Colonic mucosa (tissue), 4 donors: ENCODE measurements at regions not wholly inside any gene's neighbourhood (a gene's known extent, or its start where the extent isn't known, plus 50 kb on each side); places are given as distances from the start of the nearest gene placed in this dataset.

Experiments
- DNase-seq: peaks from one replicate; pipeline ENCODE4 v3.0.0-alpha.2; 2020
- H3K27ac ChIP-seq: fragments of 200-600 bp; one replicate; pipeline ENCODE4 v1.8.0; 2021
- H3K27me3 ChIP-seq: fragments of 200-600 bp; one replicate; pipeline ENCODE4 v1.8.0; 2021
- H3K36me3 ChIP-seq: fragments of 200-600 bp; one replicate; pipeline ENCODE4 v1.8.0; 2021
- H3K4me1 ChIP-seq: fragments of 200-600 bp; one replicate; pipeline ENCODE4 v1.8.0; 2021; ENCODE audit warnings: mild to moderate bottlenecking
- H3K4me3 ChIP-seq: fragments of 200-600 bp; one replicate; pipeline ENCODE4 v1.8.0; 2021
- H3K9ac ChIP-seq, 2 donors: one replicate each; pipeline ENCODE4 v1.7.0; 2013; ENCODE audit warnings: control low read depth in 2 of 2, low read depth in 2 of 2, low read length in 2 of 2
- H3K9me3 ChIP-seq: fragments of 200-600 bp; one replicate; pipeline ENCODE4 v1.8.0; 2021
- CTCF ChIP-seq: fragments of 200-600 bp; IDR thresholded peaks from one replicate; pipeline ENCODE4 v1.8.0; 2022; ENCODE audit warnings: antibody characterized with exemption, mild to moderate bottlenecking
- intact Hi-C: fragments of 100-400 bp; cut with DNase I; formaldehyde crosslinking; loops from one replicate; pipeline ENCODE4 v1.14.1; 2022
- donor health status: healthy.
- donor health status: DM: no; HTN: no; CAD: no.
- donor health status: DM: no; HTN: no; CAD: no.

- no peak for DNase-seq
- Histone ChIP-seq H3K9me3 (no peaks in the 10 kb centered on the region), H3K9ac (no peak overlapping the region), H3K4me3 (no peak overlapping the region), H3K4me1 (no peaks in the 10 kb centered on the region), H3K27me3 (peaks cover 11% of the 10 kb centered on the region), H3K36me3 (no peaks in the 10 kb centered on the region), H3K27ac (no peak overlapping the region)
- no peak for TF ChIP-seq CTCF
- intact Hi-C loops = no loop called here
Observed at GRCh38 chr11:43556612-43557375, 123.7 kb upstream of the HSD17B12 start.

- TF ChIP-seq CTCF = no peak
- Histone ChIP-seq H3K4me1 (no peaks in the 10 kb centered on the region), H3K27me3 (peaks cover 11% of the 10 kb centered on the region), H3K36me3 (no peaks in the 10 kb centered on the region), H3K9me3 (no peaks in the 10 kb centered on the region), H3K9ac (no peak overlapping the region), H3K27ac (no peak overlapping the region), H3K4me3 (no peak overlapping the region)
- intact Hi-C loops = no loop called here
- no peak for DNase-seq
Observed at GRCh38 chr11:43557553-43558110, 122.9 kb upstream of the HSD17B12 start.

GRCh38 chr11:43558146-43558545 is 122.4 kb upstream of the HSD17B12 start:
- Histone ChIP-seq H3K27ac (no peak overlapping the region), H3K9me3 (no peaks in the 10 kb centered on the region), H3K36me3 (no peaks in the 10 kb centered on the region), H3K4me1 (no peaks in the 10 kb centered on the region), H3K9ac (no peak overlapping the region), H3K4me3 (no peak overlapping the region), H3K27me3 (peaks cover 11% of the 10 kb centered on the region)
- intact Hi-C loops = no loop called here
- TF ChIP-seq CTCF = no peak
- no peak for DNase-seq

- peaks cover 11% of the 10 kb centered on the region for H3K27me3 ChIP-seq
- H3K36me3 ChIP-seq = no peaks in the 10 kb centered on the region
- intact Hi-C loops = no loop called here
- H3K4me3 ChIP-seq = no peak overlapping the region
- no peak for TF ChIP-seq CTCF
- no peaks in the 10 kb centered on the region for H3K9me3 ChIP-seq
- no peaks in the 10 kb centered on the region for H3K4me1 ChIP-seq
- no peak overlapping the region for H3K27ac ChIP-seq
- H3K9ac ChIP-seq = no peak overlapping the region
- DNase-seq = no peak
Observed at GRCh38 chr11:43558556-43559127, 121.9 kb upstream of the HSD17B12 start.

GRCh38 chr11:43561832-43562231 is 118.7 kb upstream of the HSD17B12 start:
- no peak for DNase-seq
- no peak overlapping the region for H3K9ac ChIP-seq
- no peaks in the 10 kb centered on the region for H3K4me1 ChIP-seq
- peaks cover 11% of the 10 kb centered on the region for H3K27me3 ChIP-seq
- H3K27ac ChIP-seq = no peak overlapping the region
- H3K9me3 ChIP-seq = no peaks in the 10 kb centered on the region
- TF ChIP-seq CTCF = no peak
- H3K4me3 ChIP-seq = no peak overlapping the region
- intact Hi-C loops = no loop called here
- no peaks in the 10 kb centered on the region for H3K36me3 ChIP-seq
